ENCODE measurements at regions not wholly inside any gene's neighbourhood (a gene's known extent, or its start where the extent isn't known, plus 50 kb on each side); places are given as distances from the start of the nearest gene placed in this dataset.

DNA sequence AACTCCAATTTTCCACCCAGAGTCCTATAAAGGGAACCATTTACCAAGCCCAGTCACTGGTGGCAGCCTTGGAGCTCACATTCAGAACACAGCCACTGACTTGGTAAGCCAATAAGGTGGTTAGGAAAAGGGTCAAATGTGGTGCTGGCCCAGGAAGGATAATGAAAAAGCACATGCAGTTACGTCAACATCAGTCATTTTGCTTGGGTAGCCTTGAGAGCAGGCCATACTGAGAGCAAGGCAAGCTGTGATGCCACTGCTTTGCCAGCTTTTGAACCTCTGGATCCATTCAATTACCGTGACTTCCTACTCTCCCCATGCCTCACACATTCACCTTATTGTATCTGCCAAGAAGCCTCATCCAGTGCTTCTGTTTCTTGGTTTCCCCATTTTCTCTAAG lies 253.6 kb downstream of the OPA1 start:
- TF ChIP-seq EZH2 (IDR thresholded peaks at IDR 0.05; ENCODE audit: borderline replicate concordance, insufficient read depth, low read length, poor library complexity, severe bottlenecking), result no peak
- no peak for TF ChIP-seq POLR2AphosphoS5 (IDR thresholded peaks at IDR 0.05)
- TF ChIP-seq, protein P1, sequence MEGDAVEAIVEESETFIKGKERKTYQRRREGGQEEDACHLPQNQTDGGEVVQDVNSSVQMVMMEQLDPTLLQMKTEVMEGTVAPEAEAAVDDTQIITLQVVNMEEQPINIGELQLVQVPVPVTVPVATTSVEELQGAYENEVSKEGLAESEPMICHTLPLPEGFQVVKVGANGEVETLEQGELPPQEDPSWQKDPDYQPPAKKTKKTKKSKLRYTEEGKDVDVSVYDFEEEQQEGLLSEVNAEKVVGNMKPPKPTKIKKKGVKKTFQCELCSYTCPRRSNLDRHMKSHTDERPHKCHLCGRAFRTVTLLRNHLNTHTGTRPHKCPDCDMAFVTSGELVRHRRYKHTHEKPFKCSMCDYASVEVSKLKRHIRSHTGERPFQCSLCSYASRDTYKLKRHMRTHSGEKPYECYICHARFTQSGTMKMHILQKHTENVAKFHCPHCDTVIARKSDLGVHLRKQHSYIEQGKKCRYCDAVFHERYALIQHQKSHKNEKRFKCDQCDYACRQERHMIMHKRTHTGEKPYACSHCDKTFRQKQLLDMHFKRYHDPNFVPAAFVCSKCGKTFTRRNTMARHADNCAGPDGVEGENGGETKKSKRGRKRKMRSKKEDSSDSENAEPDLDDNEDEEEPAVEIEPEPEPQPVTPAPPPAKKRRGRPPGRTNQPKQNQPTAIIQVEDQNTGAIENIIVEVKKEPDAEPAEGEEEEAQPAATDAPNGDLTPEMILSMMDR (IDR thresholded peaks at IDR 0.05; ENCODE audit: poor library complexity, severe bottlenecking), result no peak
- no peak for TF ChIP-seq TAF1 (IDR thresholded peaks at IDR 0.05; ENCODE audit: low read depth)

Measured in neural cell (in vitro differentiated cells).